ENCODE measurements at regions not wholly inside any gene's neighbourhood (a gene's known extent, or its start where the extent isn't known, plus 50 kb on each side); places are given as distances from the start of the nearest gene placed in this dataset.

DNA sequence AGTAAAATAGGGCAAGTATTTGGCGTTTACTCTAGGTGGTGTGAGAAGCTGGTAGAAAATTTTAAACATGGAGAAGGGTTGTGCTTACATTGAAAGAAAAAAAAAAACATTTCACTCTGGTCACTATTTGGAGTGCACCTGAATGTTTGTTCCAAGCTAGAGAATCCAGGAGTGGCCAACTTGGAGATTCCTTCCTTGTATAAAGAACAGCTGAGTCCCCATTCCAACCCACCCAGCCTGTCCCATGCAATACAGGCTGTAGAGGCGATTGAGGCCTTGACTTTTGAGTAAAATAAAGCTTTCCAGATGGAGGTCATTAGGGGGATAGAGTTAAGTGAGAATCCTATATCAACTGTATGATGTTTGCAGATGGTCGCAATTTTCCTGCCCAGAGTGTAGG, 203.8 kb upstream of the SYT4 start:
- TF ChIP-seq, protein P1, sequence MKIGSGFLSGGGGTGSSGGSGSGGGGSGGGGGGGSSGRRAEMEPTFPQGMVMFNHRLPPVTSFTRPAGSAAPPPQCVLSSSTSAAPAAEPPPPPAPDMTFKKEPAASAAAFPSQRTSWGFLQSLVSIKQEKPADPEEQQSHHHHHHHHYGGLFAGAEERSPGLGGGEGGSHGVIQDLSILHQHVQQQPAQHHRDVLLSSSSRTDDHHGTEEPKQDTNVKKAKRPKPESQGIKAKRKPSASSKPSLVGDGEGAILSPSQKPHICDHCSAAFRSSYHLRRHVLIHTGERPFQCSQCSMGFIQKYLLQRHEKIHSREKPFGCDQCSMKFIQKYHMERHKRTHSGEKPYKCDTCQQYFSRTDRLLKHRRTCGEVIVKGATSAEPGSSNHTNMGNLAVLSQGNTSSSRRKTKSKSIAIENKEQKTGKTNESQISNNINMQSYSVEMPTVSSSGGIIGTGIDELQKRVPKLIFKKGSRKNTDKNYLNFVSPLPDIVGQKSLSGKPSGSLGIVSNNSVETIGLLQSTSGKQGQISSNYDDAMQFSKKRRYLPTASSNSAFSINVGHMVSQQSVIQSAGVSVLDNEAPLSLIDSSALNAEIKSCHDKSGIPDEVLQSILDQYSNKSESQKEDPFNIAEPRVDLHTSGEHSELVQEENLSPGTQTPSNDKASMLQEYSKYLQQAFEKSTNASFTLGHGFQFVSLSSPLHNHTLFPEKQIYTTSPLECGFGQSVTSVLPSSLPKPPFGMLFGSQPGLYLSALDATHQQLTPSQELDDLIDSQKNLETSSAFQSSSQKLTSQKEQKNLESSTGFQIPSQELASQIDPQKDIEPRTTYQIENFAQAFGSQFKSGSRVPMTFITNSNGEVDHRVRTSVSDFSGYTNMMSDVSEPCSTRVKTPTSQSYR (CRISPR knock-in tag; IDR thresholded peaks at IDR 0.05): no peak
- no peaks in the 10 kb centered on the region for H3K27me3 Mint-ChIP-seq (ENCODE audit: low read depth)
- H3K27ac Mint-ChIP-seq: no peak overlapping the region
- DNase-seq (ENCODE audit: low spot score) (no peak), ATAC-seq (no peak)
- H3K4me3 Mint-ChIP-seq: no peak overlapping the region
- POLR2A ChIA-PET: no interaction called here
- peaks cover 22% of the 10 kb centered on the region for H3K9me3 Mint-ChIP-seq
- CTCF ChIA-PET: interaction anchor here (2.3 kb wide), 1 partner anchor 1367 kb away, joined by 6 read pairs; no protein-coding TSS in a partner anchor
- H3K4me1 Mint-ChIP-seq: no peaks in the 10 kb centered on the region
- H3K36me3 Mint-ChIP-seq: peaks cover 16% of the 10 kb centered on the region

DNA sequence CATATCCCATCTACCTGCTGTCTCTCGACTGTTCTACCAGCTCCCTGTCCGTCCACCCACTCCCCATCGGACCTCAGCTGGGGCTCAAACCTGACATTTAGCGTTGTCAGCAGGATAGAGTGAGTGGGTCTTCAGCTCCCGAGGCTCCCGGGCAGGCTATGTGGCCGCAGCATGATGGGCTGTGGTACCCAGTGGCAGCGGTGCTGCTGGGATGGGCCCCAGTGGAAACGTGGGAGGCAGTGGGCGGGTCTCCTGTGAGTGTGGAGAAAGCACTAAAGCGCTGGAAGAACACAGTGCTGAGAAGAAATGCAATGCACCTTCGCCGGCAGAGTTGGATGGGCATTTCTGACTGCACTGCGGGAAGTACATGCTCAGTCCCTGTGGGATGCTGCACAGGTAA, 204.8 kb upstream of the SYT4 start:
- Mint-ChIP-seq H3K4me3 (no peak overlapping the region), H3K36me3 (peaks cover 23% of the 10 kb centered on the region), H3K27me3 (ENCODE audit: low read depth) (no peaks in the 10 kb centered on the region), H3K9me3 (peaks cover 30% of the 10 kb centered on the region), H3K4me1 (no peaks in the 10 kb centered on the region), H3K27ac (no peak overlapping the region)
- TF ChIP-seq, protein P2, sequence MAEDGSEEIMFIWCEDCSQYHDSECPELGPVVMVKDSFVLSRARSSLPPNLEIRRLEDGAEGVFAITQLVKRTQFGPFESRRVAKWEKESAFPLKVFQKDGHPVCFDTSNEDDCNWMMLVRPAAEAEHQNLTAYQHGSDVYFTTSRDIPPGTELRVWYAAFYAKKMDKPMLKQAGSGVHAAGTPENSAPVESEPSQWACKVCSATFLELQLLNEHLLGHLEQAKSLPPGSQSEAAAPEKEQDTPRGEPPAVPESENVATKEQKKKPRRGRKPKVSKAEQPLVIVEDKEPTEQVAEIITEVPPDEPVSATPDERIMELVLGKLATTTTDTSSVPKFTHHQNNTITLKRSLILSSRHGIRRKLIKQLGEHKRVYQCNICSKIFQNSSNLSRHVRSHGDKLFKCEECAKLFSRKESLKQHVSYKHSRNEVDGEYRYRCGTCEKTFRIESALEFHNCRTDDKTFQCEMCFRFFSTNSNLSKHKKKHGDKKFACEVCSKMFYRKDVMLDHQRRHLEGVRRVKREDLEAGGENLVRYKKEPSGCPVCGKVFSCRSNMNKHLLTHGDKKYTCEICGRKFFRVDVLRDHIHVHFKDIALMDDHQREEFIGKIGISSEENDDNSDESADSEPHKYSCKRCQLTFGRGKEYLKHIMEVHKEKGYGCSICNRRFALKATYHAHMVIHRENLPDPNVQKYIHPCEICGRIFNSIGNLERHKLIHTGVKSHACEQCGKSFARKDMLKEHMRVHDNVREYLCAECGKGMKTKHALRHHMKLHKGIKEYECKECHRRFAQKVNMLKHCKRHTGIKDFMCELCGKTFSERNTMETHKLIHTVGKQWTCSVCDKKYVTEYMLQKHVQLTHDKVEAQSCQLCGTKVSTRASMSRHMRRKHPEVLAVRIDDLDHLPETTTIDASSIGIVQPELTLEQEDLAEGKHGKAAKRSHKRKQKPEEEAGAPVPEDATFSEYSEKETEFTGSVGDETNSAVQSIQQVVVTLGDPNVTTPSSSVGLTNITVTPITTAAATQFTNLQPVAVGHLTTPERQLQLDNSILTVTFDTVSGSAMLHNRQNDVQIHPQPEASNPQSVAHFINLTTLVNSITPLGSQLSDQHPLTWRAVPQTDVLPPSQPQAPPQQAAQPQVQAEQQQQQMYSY (CRISPR knock-in tag; IDR thresholded peaks at IDR 0.05): no peak
- TF ChIP-seq NFYB (CRISPR knock-in tag; conservative IDR thresholded peaks at IDR 0.05; ENCODE audit: low read depth): no peak
- TF ChIP-seq SMAD3 (CRISPR knock-in tag; IDR thresholded peaks at IDR 0.05; ENCODE audit: borderline replicate concordance): no peak
- no peak for TF ChIP-seq FOXP1 (CRISPR knock-in tag; IDR thresholded peaks at IDR 0.05; ENCODE audit: borderline replicate concordance)
- no peak for TF ChIP-seq ZNF121 (CRISPR knock-in tag; IDR thresholded peaks at IDR 0.05)
- TF ChIP-seq SMAD4 (CRISPR knock-in tag; IDR thresholded peaks at IDR 0.05): no peak
- TF ChIP-seq CBFB (CRISPR knock-in tag; IDR thresholded peaks at IDR 0.05; ENCODE audit: low read depth): no peak
- no peak for TF ChIP-seq ATF1 (CRISPR knock-in tag; IDR thresholded peaks at IDR 0.05)
- TF ChIP-seq GRHL2 (CRISPR knock-in tag; IDR thresholded peaks at IDR 0.05; ENCODE audit: insufficient replicate concordance, severe bottlenecking): no peak
- TF ChIP-seq NR1H2 (CRISPR knock-in tag; IDR thresholded peaks at IDR 0.05): no peak
- no peak for TF ChIP-seq JAZF1 (CRISPR knock-in tag; IDR thresholded peaks at IDR 0.05)
- TF ChIP-seq, protein P3, sequence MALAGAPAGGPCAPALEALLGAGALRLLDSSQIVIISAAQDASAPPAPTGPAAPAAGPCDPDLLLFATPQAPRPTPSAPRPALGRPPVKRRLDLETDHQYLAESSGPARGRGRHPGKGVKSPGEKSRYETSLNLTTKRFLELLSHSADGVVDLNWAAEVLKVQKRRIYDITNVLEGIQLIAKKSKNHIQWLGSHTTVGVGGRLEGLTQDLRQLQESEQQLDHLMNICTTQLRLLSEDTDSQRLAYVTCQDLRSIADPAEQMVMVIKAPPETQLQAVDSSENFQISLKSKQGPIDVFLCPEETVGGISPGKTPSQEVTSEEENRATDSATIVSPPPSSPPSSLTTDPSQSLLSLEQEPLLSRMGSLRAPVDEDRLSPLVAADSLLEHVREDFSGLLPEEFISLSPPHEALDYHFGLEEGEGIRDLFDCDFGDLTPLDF (CRISPR knock-in tag; IDR thresholded peaks at IDR 0.05): no peak
- TF ChIP-seq GTF2I (CRISPR knock-in tag; conservative IDR thresholded peaks at IDR 0.05): no peak
- TF ChIP-seq, protein P4, sequence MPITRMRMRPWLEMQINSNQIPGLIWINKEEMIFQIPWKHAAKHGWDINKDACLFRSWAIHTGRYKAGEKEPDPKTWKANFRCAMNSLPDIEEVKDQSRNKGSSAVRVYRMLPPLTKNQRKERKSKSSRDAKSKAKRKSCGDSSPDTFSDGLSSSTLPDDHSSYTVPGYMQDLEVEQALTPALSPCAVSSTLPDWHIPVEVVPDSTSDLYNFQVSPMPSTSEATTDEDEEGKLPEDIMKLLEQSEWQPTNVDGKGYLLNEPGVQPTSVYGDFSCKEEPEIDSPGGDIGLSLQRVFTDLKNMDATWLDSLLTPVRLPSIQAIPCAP (CRISPR knock-in tag; IDR thresholded peaks at IDR 0.05): no peak
- TF ChIP-seq FOXK1 (CRISPR knock-in tag; IDR thresholded peaks at IDR 0.05): no peak
- no peak for TF ChIP-seq ETV6 (CRISPR knock-in tag; IDR thresholded peaks at IDR 0.05)
- no peak for TF ChIP-seq ZNF232 (CRISPR knock-in tag; IDR thresholded peaks at IDR 0.05)
- TF ChIP-seq, protein P5, sequence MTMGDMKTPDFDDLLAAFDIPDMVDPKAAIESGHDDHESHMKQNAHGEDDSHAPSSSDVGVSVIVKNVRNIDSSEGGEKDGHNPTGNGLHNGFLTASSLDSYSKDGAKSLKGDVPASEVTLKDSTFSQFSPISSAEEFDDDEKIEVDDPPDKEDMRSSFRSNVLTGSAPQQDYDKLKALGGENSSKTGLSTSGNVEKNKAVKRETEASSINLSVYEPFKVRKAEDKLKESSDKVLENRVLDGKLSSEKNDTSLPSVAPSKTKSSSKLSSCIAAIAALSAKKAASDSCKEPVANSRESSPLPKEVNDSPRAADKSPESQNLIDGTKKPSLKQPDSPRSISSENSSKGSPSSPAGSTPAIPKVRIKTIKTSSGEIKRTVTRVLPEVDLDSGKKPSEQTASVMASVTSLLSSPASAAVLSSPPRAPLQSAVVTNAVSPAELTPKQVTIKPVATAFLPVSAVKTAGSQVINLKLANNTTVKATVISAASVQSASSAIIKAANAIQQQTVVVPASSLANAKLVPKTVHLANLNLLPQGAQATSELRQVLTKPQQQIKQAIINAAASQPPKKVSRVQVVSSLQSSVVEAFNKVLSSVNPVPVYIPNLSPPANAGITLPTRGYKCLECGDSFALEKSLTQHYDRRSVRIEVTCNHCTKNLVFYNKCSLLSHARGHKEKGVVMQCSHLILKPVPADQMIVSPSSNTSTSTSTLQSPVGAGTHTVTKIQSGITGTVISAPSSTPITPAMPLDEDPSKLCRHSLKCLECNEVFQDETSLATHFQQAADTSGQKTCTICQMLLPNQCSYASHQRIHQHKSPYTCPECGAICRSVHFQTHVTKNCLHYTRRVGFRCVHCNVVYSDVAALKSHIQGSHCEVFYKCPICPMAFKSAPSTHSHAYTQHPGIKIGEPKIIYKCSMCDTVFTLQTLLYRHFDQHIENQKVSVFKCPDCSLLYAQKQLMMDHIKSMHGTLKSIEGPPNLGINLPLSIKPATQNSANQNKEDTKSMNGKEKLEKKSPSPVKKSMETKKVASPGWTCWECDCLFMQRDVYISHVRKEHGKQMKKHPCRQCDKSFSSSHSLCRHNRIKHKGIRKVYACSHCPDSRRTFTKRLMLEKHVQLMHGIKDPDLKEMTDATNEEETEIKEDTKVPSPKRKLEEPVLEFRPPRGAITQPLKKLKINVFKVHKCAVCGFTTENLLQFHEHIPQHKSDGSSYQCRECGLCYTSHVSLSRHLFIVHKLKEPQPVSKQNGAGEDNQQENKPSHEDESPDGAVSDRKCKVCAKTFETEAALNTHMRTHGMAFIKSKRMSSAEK (CRISPR knock-in tag; IDR thresholded peaks at IDR 0.05; ENCODE audit: borderline replicate concordance): no peak
- no peak for TF ChIP-seq NFE2L1 (CRISPR knock-in tag; IDR thresholded peaks at IDR 0.05)
- POLR2A ChIA-PET: no interaction called here
- ATAC-seq (no peak), DNase-seq (ENCODE audit: low spot score) (no peak)
- CTCF ChIA-PET: interaction anchor here (2.3 kb wide), 1 partner anchor 1368 kb away, joined by 6 read pairs; no protein-coding TSS in a partner anchor
